ENCODE measurements at regions not wholly inside any gene's neighbourhood (a gene's known extent, or its start where the extent isn't known, plus 50 kb on each side); places are given as distances from the start of the nearest gene placed in this dataset.

DNA sequence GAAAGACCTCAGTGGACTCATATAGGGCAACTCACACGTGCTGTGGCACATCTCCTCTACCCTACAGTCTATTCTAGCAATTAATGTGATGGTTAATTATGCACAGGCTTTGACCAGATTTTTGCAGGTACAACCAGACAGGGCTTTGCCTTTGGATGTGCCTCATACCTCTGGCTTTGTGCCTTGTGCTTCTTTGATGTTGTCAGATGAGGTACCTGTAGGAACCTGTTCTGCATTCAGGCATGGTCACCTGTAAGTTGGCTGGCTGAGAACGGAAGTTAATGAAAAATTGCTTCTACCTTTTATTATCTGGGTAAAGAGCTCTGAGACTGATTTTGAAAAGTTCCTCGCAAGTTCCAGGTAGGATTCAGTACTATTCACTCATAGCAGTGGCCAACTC is 462.9 kb upstream of the ZFHX3 start:
- TF ChIP-seq, protein P1, sequence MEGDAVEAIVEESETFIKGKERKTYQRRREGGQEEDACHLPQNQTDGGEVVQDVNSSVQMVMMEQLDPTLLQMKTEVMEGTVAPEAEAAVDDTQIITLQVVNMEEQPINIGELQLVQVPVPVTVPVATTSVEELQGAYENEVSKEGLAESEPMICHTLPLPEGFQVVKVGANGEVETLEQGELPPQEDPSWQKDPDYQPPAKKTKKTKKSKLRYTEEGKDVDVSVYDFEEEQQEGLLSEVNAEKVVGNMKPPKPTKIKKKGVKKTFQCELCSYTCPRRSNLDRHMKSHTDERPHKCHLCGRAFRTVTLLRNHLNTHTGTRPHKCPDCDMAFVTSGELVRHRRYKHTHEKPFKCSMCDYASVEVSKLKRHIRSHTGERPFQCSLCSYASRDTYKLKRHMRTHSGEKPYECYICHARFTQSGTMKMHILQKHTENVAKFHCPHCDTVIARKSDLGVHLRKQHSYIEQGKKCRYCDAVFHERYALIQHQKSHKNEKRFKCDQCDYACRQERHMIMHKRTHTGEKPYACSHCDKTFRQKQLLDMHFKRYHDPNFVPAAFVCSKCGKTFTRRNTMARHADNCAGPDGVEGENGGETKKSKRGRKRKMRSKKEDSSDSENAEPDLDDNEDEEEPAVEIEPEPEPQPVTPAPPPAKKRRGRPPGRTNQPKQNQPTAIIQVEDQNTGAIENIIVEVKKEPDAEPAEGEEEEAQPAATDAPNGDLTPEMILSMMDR (IDR thresholded peaks at IDR 0.05; ENCODE audit: control insufficient read depth, extremely low read depth, insufficient read depth), result no peak
- no peak overlapping the region for H3K4me3 ChIP-seq (ENCODE audit: low read depth, low read length)
- no peak for DNase-seq (ENCODE audit: low read depth)

DNA sequence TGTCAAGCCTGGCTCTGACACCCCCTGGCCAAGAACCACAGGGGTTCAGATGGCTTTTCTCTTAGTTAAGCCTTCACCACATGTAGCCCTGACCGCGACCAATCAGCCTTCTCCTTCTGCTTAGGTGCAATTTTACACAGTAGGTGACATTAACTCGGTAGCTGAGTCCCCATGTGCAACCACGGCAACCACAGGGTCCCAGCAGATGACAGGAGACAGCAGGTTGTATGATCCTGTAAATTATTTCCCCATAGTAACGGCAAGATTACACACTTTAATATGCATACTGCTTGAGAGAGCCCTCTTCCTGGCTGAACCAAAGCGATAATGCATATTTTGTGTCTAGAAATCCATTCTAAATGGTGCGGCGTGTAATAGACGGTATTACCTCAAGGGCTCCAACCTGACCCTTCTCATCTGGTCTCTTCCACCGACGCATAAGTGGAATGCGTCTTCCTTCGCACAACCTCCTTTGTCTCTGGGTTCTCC is 458.7 kb upstream of the ZFHX3 start:
- TF ChIP-seq, protein P1 (IDR thresholded peaks at IDR 0.05; ENCODE audit: control insufficient read depth, extremely low read depth, insufficient read depth), result no peak
- DNase-seq (ENCODE audit: low read depth), result no peak
- no peak overlapping the region for H3K4me3 ChIP-seq (ENCODE audit: low read depth, low read length)

DNA sequence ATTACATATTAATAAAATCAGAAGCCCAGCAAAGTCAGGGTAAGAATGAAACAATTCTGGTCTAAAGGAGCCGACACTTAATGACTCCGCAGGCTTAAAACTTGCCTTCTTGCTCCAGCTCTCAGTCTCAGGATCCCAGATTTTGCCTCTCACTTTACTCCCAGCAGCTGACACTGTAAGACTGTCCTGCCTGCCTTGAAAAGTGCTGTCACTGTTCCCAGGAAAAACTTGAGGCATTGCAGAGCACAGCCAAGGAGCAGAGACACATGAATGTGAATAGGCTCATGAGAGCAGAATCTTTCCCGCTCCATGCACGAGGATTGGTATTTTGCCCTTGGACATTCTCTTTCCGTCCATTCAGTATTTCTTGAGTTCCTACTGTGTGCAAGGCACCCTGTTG is 457.6 kb upstream of the ZFHX3 start:
- DNase-seq (ENCODE audit: low read depth), result no peak
- H3K4me3 ChIP-seq (ENCODE audit: low read depth, low read length), result no peak overlapping the region
- TF ChIP-seq, protein P1 (IDR thresholded peaks at IDR 0.05; ENCODE audit: control insufficient read depth, extremely low read depth, insufficient read depth), result no peak

DNA sequence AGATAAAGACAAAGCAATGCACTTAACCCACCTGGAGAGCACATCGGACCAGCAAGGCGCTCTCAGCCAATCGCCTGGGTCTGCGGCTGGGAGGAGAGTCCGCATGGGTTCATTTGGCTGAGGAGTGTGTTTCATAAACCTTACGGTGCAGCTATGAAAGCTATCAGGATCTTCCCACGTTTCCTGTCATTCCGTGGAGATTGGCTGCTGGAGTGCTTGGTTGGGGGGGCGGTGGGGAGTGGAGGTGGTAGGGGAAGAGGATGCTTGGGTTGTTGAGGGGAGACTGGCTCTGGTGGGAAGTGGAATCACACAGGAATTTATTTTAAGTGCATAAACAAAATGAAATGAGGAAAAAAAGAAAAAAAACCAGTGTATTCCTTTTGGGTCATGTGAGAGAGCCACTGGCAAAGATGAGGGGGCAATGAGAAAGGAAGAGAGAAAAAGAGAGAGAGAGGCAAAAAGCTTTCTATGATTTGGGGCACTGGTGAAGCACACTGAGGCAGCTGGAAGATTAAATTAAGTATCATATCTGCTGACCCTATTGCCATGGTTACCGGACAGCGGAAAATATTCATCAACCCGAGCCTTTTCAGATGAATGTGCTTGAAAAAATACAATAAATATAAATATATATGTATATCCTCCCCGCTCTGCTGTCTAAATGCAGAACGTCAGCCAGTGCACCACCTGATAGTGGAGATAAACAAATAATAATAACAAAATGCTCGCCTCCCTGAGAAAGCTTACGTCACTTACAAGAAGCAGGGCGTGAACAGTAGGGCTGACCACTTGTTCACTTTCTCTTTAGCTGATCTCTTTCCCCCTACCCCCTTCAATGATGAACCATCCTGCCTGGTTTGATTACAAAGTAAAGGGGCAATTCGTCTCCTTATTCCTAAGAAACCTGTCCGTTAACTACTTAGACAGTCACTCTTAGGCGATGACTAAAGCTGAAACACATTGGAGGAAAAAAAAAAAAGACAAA is 457.0 kb upstream of the ZFHX3 start:
- TF ChIP-seq, protein P1 (IDR thresholded peaks at IDR 0.05; ENCODE audit: control insufficient read depth, extremely low read depth, insufficient read depth), result no peak

DNA sequence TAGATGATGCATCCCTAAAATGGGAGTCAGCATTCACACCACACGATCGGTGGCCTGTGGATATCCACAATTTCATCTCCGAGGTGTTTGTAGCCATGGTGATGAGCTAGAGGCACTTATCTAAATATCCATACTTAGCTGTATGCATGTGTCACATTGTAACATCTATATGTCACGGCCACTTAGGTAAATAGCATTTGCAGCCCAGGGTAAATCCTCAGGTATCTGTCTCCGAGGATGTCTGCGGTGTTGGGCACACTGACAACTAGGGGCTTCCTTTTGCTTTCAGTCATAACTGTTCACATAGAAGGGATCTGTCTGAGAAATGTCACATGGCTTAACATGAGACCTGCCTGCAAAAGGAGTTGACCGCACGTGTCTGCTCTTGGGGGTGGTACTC is 455.2 kb upstream of the ZFHX3 start:
- TF ChIP-seq, protein P1 (IDR thresholded peaks at IDR 0.05; ENCODE audit: control insufficient read depth, extremely low read depth, insufficient read depth), result no peak
- DNase-seq (ENCODE audit: low read depth), result no peak

More for the DNA sequence above, 457.0 kb upstream of the ZFHX3 start:
- no peak overlapping the region for H3K4me3 ChIP-seq (ENCODE audit: low read depth, low read length)
- no peak for DNase-seq (ENCODE audit: low read depth)

DNA sequence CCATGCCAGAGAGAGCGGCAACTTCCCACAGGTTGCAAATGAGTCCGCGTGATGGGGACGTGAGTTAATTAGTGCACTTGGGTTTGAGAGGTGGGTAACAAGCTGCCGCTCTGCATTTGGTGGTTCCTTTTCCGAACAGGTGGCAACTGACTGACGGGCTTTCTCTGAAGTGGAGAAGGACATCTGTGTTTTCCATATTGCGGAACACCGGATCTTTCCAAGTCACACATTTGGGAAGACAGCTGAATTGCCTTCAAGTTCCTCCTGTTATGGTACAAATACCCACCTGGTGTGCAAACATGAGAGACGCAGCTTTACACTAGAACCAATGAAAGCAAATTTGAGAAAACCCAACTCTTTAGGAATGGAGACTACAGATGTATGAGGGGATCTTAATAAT is 451.3 kb upstream of the ZFHX3 start:
- TF ChIP-seq, protein P1 (IDR thresholded peaks at IDR 0.05; ENCODE audit: control insufficient read depth, extremely low read depth, insufficient read depth), result no peak
- H3K4me3 ChIP-seq (ENCODE audit: low read depth, low read length), result no peak overlapping the region
- no peak for DNase-seq (ENCODE audit: low read depth)

More for the DNA sequence above, 455.2 kb upstream of the ZFHX3 start:
- no peak overlapping the region for H3K4me3 ChIP-seq (ENCODE audit: low read depth, low read length)
